Lower leg skin (tissue), 4 donors: ENCODE measurements at regions not wholly inside any gene's neighbourhood (a gene's known extent, or its start where the extent isn't known, plus 50 kb on each side); places are given as distances from the start of the nearest gene placed in this dataset.

ENCODE experiments used
- DNase-seq, 2 donors: peaks; one replicate each; pipeline ENCODE4 v3.0.0-alpha.2; 2019; ENCODE audit warnings: low spot score in 2 of 2
- H3K4me3 ChIP-seq: fragments of 200-600 bp; sonication (generic); 2 replicates; pipeline ENCODE4 v1.5.1; 2017; ENCODE audit warnings: mild to moderate bottlenecking, low read depth; ENCODE audit not compliant: poor library complexity, severe bottlenecking
- CTCF ChIP-seq, 3 donors: fragments of 450-650 bp; IDR thresholded peaks; one replicate each; pipeline ENCODE4 v1.5.1; 2016; ENCODE audit warnings: antibody characterized with exemption in 3 of 3, mild to moderate bottlenecking in 3 of 3, moderate library complexity in 2 of 3
- POLR2A ChIP-seq, 2 donors: fragments of 450-650 bp; IDR thresholded peaks; one replicate each; pipeline ENCODE4 v1.6.1; 2016 to 2017; ENCODE audit warnings: antibody characterized with exemption in 2 of 2, mild to moderate bottlenecking in 1 of 2, moderate library complexity in 1 of 2
- WGBS, 2 donors: methylation state at CpG; one replicate each; pipeline ENCODE4 v1.1.5; 2018; 5-methylcytosine and 5-hydroxymethylcytosine counted together
- intact Hi-C: fragments of 100-400 bp; cut with DNase I; formaldehyde crosslinking; loops from one replicate; pipeline ENCODE4 v1.15.0; 2023; ENCODE audit warnings: low total_unique reads

DNA sequence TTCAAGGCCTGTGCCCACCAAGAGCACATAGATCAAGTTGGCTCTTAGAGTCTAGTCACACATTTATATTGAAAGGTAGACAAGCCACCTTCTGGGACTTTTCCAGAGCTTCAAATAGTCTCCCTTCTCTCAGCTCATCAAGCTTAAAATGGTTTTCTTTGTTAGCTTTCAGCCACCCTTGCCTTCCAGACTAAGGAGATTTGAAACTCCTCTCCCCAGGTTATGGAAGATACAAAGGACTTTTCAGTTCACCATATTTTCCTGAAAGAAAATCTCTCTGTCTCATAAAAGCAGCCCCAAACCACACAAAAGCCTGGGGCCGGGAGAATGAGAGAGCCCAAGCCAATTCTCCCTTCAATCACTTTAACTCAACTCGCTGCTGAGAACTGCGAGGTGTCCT, 134.1 kb downstream of the ZC3H11B start:
- TF ChIP-seq CTCF (IDR thresholded peaks at IDR 0.05) (no peak), POLR2A (IDR thresholded peaks at IDR 0.05) (no peak)
- intact Hi-C loops: no loop called here
- no peak overlapping the region for H3K4me3 ChIP-seq
- 62 to 77% methylated on average over 3 of the region's 3 CpGs for WGBS, 2 donors
- DNase-seq: no peak

DNA sequence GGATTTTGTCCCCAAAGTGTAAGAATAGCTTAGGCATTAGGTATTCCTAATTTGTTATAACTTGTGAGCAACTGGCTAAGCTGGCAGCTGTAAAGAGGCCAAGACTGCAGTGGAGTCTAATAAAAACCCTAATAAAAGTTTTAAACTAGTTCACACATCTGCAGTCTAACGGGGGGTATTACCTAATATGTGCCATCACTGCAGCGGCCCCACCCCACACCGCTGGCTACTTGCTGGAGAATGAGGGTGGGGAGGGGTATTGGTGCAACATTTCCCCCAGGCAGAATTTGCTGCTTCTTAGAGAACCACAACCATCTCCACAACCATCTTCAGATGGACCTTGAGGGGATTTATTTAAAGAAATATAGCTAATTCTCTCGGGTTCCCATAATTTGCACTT, 135.0 kb downstream of the ZC3H11B start:
- TF ChIP-seq CTCF (IDR thresholded peaks at IDR 0.05) (no peak), POLR2A (IDR thresholded peaks at IDR 0.05) (no peak)
- H3K4me3 ChIP-seq: no peak overlapping the region
- WGBS, 2 donors: 43 to 48% methylated on average over 4 of the region's 4 CpGs
- intact Hi-C loops: no loop called here
- peak in 1 of 2 donors; percentile 85 for DNase-seq

DNA sequence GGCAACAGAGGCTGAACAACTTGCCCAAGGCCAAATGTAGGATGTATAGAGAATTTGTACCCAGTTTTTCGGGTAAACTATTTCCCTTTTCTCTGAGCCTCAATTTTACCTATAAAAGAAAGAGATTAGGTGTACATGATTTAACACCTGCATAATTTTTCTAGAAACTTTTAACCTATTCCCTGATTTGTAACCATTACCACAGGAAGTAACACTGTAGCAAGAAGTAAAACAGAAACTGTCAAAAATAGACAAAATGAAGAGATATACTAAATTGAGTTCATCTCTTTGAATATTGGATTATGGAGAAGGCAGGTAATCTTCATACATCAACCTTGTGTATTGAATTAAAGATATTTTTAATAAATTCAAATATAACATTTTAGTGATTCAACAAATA, 136.2 kb downstream of the ZC3H11B start:
- WGBS, 2 donors: 78 to 97% methylated on average over 1 of the region's 1 CpG
- H3K4me3 ChIP-seq: no peak overlapping the region
- no peak for TF ChIP-seq CTCF (IDR thresholded peaks at IDR 0.05)
- no peak for TF ChIP-seq POLR2A (IDR thresholded peaks at IDR 0.05)
- intact Hi-C loops: no loop called here
- DNase-seq: no peak

- WGBS, 2 donors: 75 to 77% methylated on average over 2 of the region's 2 CpGs
- H3K4me3 ChIP-seq: no peak overlapping the region
- intact Hi-C loops: no loop called here
- TF ChIP-seq CTCF (IDR thresholded peaks at IDR 0.05): no peak
- TF ChIP-seq POLR2A (IDR thresholded peaks at IDR 0.05): no peak
- DNase-seq: no peak
Observed at GRCh38 chr1:219476116-219476515, 136.8 kb downstream of the ZC3H11B start.

- H3K4me3 ChIP-seq: no peak overlapping the region
- DNase-seq: no peak
- intact Hi-C loops: no loop called here
- 90 to 95% methylated on average over 2 of the region's 2 CpGs for WGBS, 2 donors
- no peak for TF ChIP-seq POLR2A (IDR thresholded peaks at IDR 0.05)
- TF ChIP-seq CTCF (IDR thresholded peaks at IDR 0.05): no peak
Observed at GRCh38 chr1:219472596-219472995, 140.3 kb downstream of the ZC3H11B start.

- no peak for TF ChIP-seq CTCF (IDR thresholded peaks at IDR 0.05)
- TF ChIP-seq POLR2A (IDR thresholded peaks at IDR 0.05): no peak
- WGBS, 2 donors: 46 to 54% methylated on average over 2 of the region's 2 CpGs
- no peak for DNase-seq
- no peak overlapping the region for H3K4me3 ChIP-seq
- intact Hi-C loops: no loop called here
Observed at GRCh38 chr1:219467524-219467923, 145.4 kb downstream of the ZC3H11B start.
